ENCODE measurements at regions not wholly inside any gene's neighbourhood (a gene's known extent, or its start where the extent isn't known, plus 50 kb on each side); places are given as distances from the start of the nearest gene placed in this dataset.

DNA sequence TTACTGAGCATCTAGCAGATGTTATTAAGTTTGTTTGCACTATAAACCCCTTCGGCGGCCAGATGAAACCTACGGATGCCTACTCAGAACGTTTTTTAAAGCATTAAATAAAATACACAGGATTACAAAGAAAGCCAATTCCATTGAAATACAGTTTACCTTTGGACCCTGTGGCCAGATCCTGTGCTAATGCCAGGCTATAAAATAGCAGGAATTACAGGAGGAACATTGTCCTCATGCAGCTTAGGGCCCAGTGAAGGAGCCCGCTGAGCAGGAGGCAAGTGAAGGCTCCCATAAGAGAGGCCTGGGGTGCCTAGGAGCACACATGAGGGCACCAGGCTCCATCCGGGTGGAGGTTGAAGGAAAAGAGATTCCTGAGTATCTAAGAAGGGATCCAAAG is 310.4 kb downstream of the MTX2 start:
- TF ChIP-seq, protein P1, sequence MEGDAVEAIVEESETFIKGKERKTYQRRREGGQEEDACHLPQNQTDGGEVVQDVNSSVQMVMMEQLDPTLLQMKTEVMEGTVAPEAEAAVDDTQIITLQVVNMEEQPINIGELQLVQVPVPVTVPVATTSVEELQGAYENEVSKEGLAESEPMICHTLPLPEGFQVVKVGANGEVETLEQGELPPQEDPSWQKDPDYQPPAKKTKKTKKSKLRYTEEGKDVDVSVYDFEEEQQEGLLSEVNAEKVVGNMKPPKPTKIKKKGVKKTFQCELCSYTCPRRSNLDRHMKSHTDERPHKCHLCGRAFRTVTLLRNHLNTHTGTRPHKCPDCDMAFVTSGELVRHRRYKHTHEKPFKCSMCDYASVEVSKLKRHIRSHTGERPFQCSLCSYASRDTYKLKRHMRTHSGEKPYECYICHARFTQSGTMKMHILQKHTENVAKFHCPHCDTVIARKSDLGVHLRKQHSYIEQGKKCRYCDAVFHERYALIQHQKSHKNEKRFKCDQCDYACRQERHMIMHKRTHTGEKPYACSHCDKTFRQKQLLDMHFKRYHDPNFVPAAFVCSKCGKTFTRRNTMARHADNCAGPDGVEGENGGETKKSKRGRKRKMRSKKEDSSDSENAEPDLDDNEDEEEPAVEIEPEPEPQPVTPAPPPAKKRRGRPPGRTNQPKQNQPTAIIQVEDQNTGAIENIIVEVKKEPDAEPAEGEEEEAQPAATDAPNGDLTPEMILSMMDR (IDR thresholded peaks at IDR 0.05), result no peak
- no peak for TF ChIP-seq POLR2A (IDR thresholded peaks at IDR 0.05)

Measured in Peyer's patch (tissue), 4 donors.